Mesendoderm (in vitro differentiated cells): ENCODE measurements at regions not wholly inside any gene's neighbourhood (a gene's known extent, or its start where the extent isn't known, plus 50 kb on each side); places are given as distances from the start of the nearest gene placed in this dataset.

Experiments used
- DNase-seq: peaks from one replicate; pipeline ENCODE4 v3.0.0; 2013
- H2AK5ac ChIP-seq: 2 replicates; pipeline ENCODE4 v1.6.1; 2013; ENCODE audit warnings: low read length, inconsistent platforms
- H2BK120ac ChIP-seq: 2 replicates; pipeline ENCODE4 v1.6.1; 2013; ENCODE audit warnings: low read depth, mild to moderate bottlenecking, low read length, moderate library complexity, mixed read lengths
- H2BK15ac ChIP-seq: replicated peaks from 2 replicates; pipeline ENCODE4 v1.6.1; 2013; ENCODE audit warnings: low read depth, mild to moderate bottlenecking, moderate library complexity
- H2BK5ac ChIP-seq: 2 replicates; pipeline ENCODE4 v1.6.1; 2013; ENCODE audit warnings: low read length, inconsistent platforms
- H3K18ac ChIP-seq: 2 replicates; pipeline ENCODE4 v1.6.1; 2013; ENCODE audit warnings: mild to moderate bottlenecking, low read length, mixed read lengths
- H3K23ac ChIP-seq: one replicate; pipeline ENCODE4 v1.6.1; 2013; ENCODE audit warnings: low read length
- H3K27ac ChIP-seq: 2 replicates; pipeline ENCODE4 v1.5.1; 2013; ENCODE audit warnings: low read depth, mild to moderate bottlenecking, inconsistent platforms, low read length, moderate library complexity
- H3K27me3 ChIP-seq: 2 replicates; pipeline ENCODE4 v1.6.1; 2013; ENCODE audit warnings: low read length, control low read depth, mild to moderate bottlenecking, inconsistent platforms; ENCODE audit not compliant: insufficient read depth, poor library complexity
- H3K36me3 ChIP-seq: 2 replicates; pipeline ENCODE4 v1.6.1; 2013; ENCODE audit warnings: low read length, inconsistent platforms; ENCODE audit not compliant: control insufficient read depth, insufficient read depth
- H3K4ac ChIP-seq: one replicate; pipeline ENCODE4 v1.6.1; 2013; ENCODE audit warnings: low read depth, mild to moderate bottlenecking, low read length, moderate library complexity
- H3K4me1 ChIP-seq: 2 replicates; pipeline ENCODE4 v1.6.1; 2013; ENCODE audit warnings: low read depth, low read length, inconsistent platforms; ENCODE audit not compliant: control insufficient read depth
- H3K4me2 ChIP-seq: 2 replicates; pipeline ENCODE4 v1.6.1; 2013; ENCODE audit warnings: low read length
- H3K4me3 ChIP-seq: 2 replicates; pipeline ENCODE4 v1.5.1; 2013; ENCODE audit warnings: mild to moderate bottlenecking, low read length
- H3K56ac ChIP-seq: one replicate; pipeline ENCODE4 v1.6.1; 2013; ENCODE audit warnings: low read length
- H3K79me1 ChIP-seq: 2 replicates; pipeline ENCODE4 v1.6.1; 2013; ENCODE audit warnings: low read length, inconsistent platforms
- H3K79me2 ChIP-seq: 2 replicates; pipeline ENCODE4 v1.6.1; 2013; ENCODE audit warnings: mild to moderate bottlenecking, low read length; ENCODE audit not compliant: control insufficient read depth, insufficient read depth
- H3K9ac ChIP-seq: 2 replicates; pipeline ENCODE4 v1.6.1; 2013; ENCODE audit warnings: low read length, inconsistent platforms
- H4K5ac ChIP-seq: one replicate; pipeline ENCODE4 v1.6.1; 2013; ENCODE audit warnings: low read length
- H4K8ac ChIP-seq: one replicate; pipeline ENCODE4 v1.6.1; 2013; ENCODE audit warnings: low read depth, mild to moderate bottlenecking, control low read depth, low read length, moderate library complexity
- whole genome bisulfite sequencing: extraction: QIAGEN DNeasy Blood & Tissue Kit; methylation state at CpG from one replicate; pipeline ENCODE4 v1.1.7; 2013; ENCODE audit warnings: low lambda C conversion rate, missing lambda C conversion rate; ENCODE audit not compliant: insufficient coverage; ENCODE audit errors: extremely low coverage; 5-methylcytosine and 5-hydroxymethylcytosine counted together

- H4K8ac ChIP-seq, result no peak overlapping the region
- H2BK5ac ChIP-seq, result no peak overlapping the region
- no peaks in the 10 kb centered on the region for H3K79me2 ChIP-seq
- WGBS, result no CpG with 5 or more reads among the region's 8 CpGs
- no peaks in the 10 kb centered on the region for H3K79me1 ChIP-seq
- H3K4me3 ChIP-seq, result no peak overlapping the region
- no peak overlapping the region for H3K4ac ChIP-seq
- H4K5ac ChIP-seq, result no peak overlapping the region
- H2BK120ac ChIP-seq, result no peak overlapping the region
- H3K56ac ChIP-seq, result no peak overlapping the region
- no peak overlapping the region for H3K27ac ChIP-seq
- peak; percentile 78 for DNase-seq
- H3K4me1 ChIP-seq, result no peaks in the 10 kb centered on the region
- H3K4me2 ChIP-seq, result no peak overlapping the region
- no peak overlapping the region for H2AK5ac ChIP-seq
- no peak overlapping the region for H3K9ac ChIP-seq
- no peak overlapping the region for H2BK15ac ChIP-seq
- no peak overlapping the region for H3K18ac ChIP-seq
- H3K23ac ChIP-seq, result no peak overlapping the region
- no peaks in the 10 kb centered on the region for H3K36me3 ChIP-seq
- no peaks in the 10 kb centered on the region for H3K27me3 ChIP-seq
Measured at GRCh38 chr12:74111688-74112360, 425.8 kb upstream of the ATXN7L3B start.

- Histone ChIP-seq H4K5ac (no peak overlapping the region), H3K79me1 (no peaks in the 10 kb centered on the region), H3K4me3 (no peak overlapping the region), H4K8ac (no peak overlapping the region), H3K18ac (no peak overlapping the region), H3K27me3 (no peaks in the 10 kb centered on the region), H3K56ac (no peak overlapping the region), H2BK5ac (no peak overlapping the region), H3K36me3 (no peaks in the 10 kb centered on the region), H3K27ac (no peak overlapping the region), H2BK15ac (no peak overlapping the region), H2BK120ac (no peak overlapping the region), H2AK5ac (no peak overlapping the region), H3K9ac (no peak overlapping the region), H3K4me2 (no peak overlapping the region), H3K4me1 (no peaks in the 10 kb centered on the region), H3K4ac (no peak overlapping the region), H3K23ac (no peak overlapping the region), H3K79me2 (no peaks in the 10 kb centered on the region)
- DNase-seq, result no peak
Measured at GRCh38 chr12:74119811-74120362, 417.7 kb upstream of the ATXN7L3B start.

- H3K56ac ChIP-seq, result no peak overlapping the region
- H2BK15ac ChIP-seq, result no peak overlapping the region
- H3K4me2 ChIP-seq, result no peak overlapping the region
- H3K36me3 ChIP-seq, result no peaks in the 10 kb centered on the region
- H3K9ac ChIP-seq, result no peak overlapping the region
- no peak overlapping the region for H2AK5ac ChIP-seq
- no peak overlapping the region for H3K18ac ChIP-seq
- H4K8ac ChIP-seq, result no peak overlapping the region
- no peaks in the 10 kb centered on the region for H3K27me3 ChIP-seq
- H3K79me2 ChIP-seq, result no peaks in the 10 kb centered on the region
- no CpG with 5 or more reads among the region's 1 CpG for WGBS
- no peak overlapping the region for H4K5ac ChIP-seq
- H3K4me1 ChIP-seq, result no peaks in the 10 kb centered on the region
- H3K79me1 ChIP-seq, result no peaks in the 10 kb centered on the region
- no peak overlapping the region for H3K4ac ChIP-seq
- H2BK5ac ChIP-seq, result no peak overlapping the region
- no peak overlapping the region for H3K4me3 ChIP-seq
- no peak overlapping the region for H3K23ac ChIP-seq
- no peak overlapping the region for H3K27ac ChIP-seq
- peak; percentile 67 for DNase-seq
- H2BK120ac ChIP-seq, result no peak overlapping the region
Measured at GRCh38 chr12:74120644-74121043, 417.0 kb upstream of the ATXN7L3B start.

GRCh38 chr12:74129702-74130101 is 407.9 kb upstream of the ATXN7L3B start:
- H3K27ac ChIP-seq, result no peak overlapping the region
- no peaks in the 10 kb centered on the region for H3K4me1 ChIP-seq
- no peak overlapping the region for H2AK5ac ChIP-seq
- no peak overlapping the region for H2BK15ac ChIP-seq
- H3K18ac ChIP-seq, result no peak overlapping the region
- no peaks in the 10 kb centered on the region for H3K79me1 ChIP-seq
- no peak overlapping the region for H3K23ac ChIP-seq
- H3K27me3 ChIP-seq, result no peaks in the 10 kb centered on the region
- no peak overlapping the region for H3K9ac ChIP-seq
- no peaks in the 10 kb centered on the region for H3K36me3 ChIP-seq
- no peak overlapping the region for H3K56ac ChIP-seq
- H2BK5ac ChIP-seq, result no peak overlapping the region
- WGBS, result no CpG with 5 or more reads among the region's 2 CpGs
- no peak overlapping the region for H3K4me2 ChIP-seq
- H3K79me2 ChIP-seq, result no peaks in the 10 kb centered on the region
- no peak overlapping the region for H4K5ac ChIP-seq
- H2BK120ac ChIP-seq, result no peak overlapping the region
- no peak overlapping the region for H3K4ac ChIP-seq
- H3K4me3 ChIP-seq, result no peak overlapping the region
- H4K8ac ChIP-seq, result no peak overlapping the region
- DNase-seq, result no peak

- DNase-seq, result no peak
- no peak overlapping the region for H3K4ac ChIP-seq
- H2AK5ac ChIP-seq, result no peak overlapping the region
- no peaks in the 10 kb centered on the region for H3K27me3 ChIP-seq
- H3K79me1 ChIP-seq, result no peaks in the 10 kb centered on the region
- H3K4me2 ChIP-seq, result no peak overlapping the region
- no peaks in the 10 kb centered on the region for H3K4me1 ChIP-seq
- whole genome bisulfite sequencing, result no CpG with 5 or more reads among the region's 4 CpGs
- H3K9ac ChIP-seq, result no peak overlapping the region
- H2BK5ac ChIP-seq, result no peak overlapping the region
- H3K27ac ChIP-seq, result no peak overlapping the region
- no peak overlapping the region for H3K4me3 ChIP-seq
- H4K8ac ChIP-seq, result no peak overlapping the region
- H2BK15ac ChIP-seq, result no peak overlapping the region
- no peaks in the 10 kb centered on the region for H3K79me2 ChIP-seq
- H4K5ac ChIP-seq, result no peak overlapping the region
- H2BK120ac ChIP-seq, result no peak overlapping the region
- no peak overlapping the region for H3K23ac ChIP-seq
- no peak overlapping the region for H3K18ac ChIP-seq
- H3K36me3 ChIP-seq, result no peaks in the 10 kb centered on the region
- H3K56ac ChIP-seq, result no peak overlapping the region
Measured at GRCh38 chr12:74144396-74144795, 393.2 kb upstream of the ATXN7L3B start.

GRCh38 chr12:74145328-74145727 is 392.3 kb upstream of the ATXN7L3B start:
- no peak overlapping the region for H3K9ac ChIP-seq
- H3K4me3 ChIP-seq, result no peak overlapping the region
- no peaks in the 10 kb centered on the region for H3K79me1 ChIP-seq
- H3K27ac ChIP-seq, result no peak overlapping the region
- DNase-seq, result no peak
- no peak overlapping the region for H2BK120ac ChIP-seq
- no peaks in the 10 kb centered on the region for H3K27me3 ChIP-seq
- H4K8ac ChIP-seq, result no peak overlapping the region
- H3K4me1 ChIP-seq, result no peaks in the 10 kb centered on the region
- no peaks in the 10 kb centered on the region for H3K79me2 ChIP-seq
- H3K36me3 ChIP-seq, result no peaks in the 10 kb centered on the region
- no peak overlapping the region for H4K5ac ChIP-seq
- H2AK5ac ChIP-seq, result no peak overlapping the region
- H2BK15ac ChIP-seq, result no peak overlapping the region
- H3K4ac ChIP-seq, result no peak overlapping the region
- H3K18ac ChIP-seq, result no peak overlapping the region
- no peak overlapping the region for H3K56ac ChIP-seq
- H3K4me2 ChIP-seq, result no peak overlapping the region
- H2BK5ac ChIP-seq, result no peak overlapping the region
- WGBS, result no CpG with 5 or more reads among the region's 1 CpG
- H3K23ac ChIP-seq, result no peak overlapping the region
